Loucy (cell line): ENCODE measurements at regions not wholly inside any gene's neighbourhood (a gene's known extent, or its start where the extent isn't known, plus 50 kb on each side); places are given as distances from the start of the nearest gene placed in this dataset.

Experiments
- H2AFZ ChIP-seq: fragments of 200-600 bp; sonication (generic); 2 replicates; pipeline ENCODE4 v1.6.0; 2016; ENCODE audit warnings: antibody characterized with exemption, mild to moderate bottlenecking, low read length, moderate library complexity
- H3F3A ChIP-seq: fragments of 200-600 bp; 2 replicates; pipeline ENCODE4 v1.6.0; 2016; ENCODE audit warnings: antibody characterized with exemption, low read depth, mild to moderate bottlenecking
- H3K27me3 ChIP-seq: fragments of 200-600 bp; sonication (generic); 2 replicates; pipeline ENCODE4 v1.6.1; 2014; ENCODE audit warnings: low read length, mild to moderate bottlenecking; ENCODE audit not compliant: insufficient read depth, poor library complexity, severe bottlenecking
- H3K36me3 ChIP-seq: fragments of 200-600 bp; sonication (generic); 2 replicates; pipeline ENCODE4 v1.6.1; 2016; ENCODE audit warnings: low read length; ENCODE audit not compliant: insufficient read depth
- H3K4me1 ChIP-seq: fragments of 200-600 bp; sonication (generic); 2 replicates; pipeline ENCODE4 v1.5.1; 2014; ENCODE audit warnings: low read length, mild to moderate bottlenecking; ENCODE audit not compliant: insufficient read depth, poor library complexity, severe bottlenecking
- H3K4me2 ChIP-seq: fragments of 200-600 bp; sonication (generic); 2 replicates; pipeline ENCODE4 v1.6.0; 2014; ENCODE audit warnings: antibody characterized with exemption, low read length, low read depth, mild to moderate bottlenecking; ENCODE audit not compliant: poor library complexity, severe bottlenecking
- H3K4me3 ChIP-seq: fragments of 200-600 bp; sonication (generic); 2 replicates; pipeline ENCODE4 v1.5.1; 2014; ENCODE audit warnings: low read length, mild to moderate bottlenecking, mixed read lengths; ENCODE audit not compliant: poor library complexity, severe bottlenecking
- H3K79me2 ChIP-seq: fragments of 200-600 bp; sonication (generic); 2 replicates; pipeline ENCODE4 v1.6.1; 2014; ENCODE audit warnings: low read length; ENCODE audit not compliant: insufficient read depth
- H3K9ac ChIP-seq: fragments of 200-600 bp; sonication (generic); 2 replicates; pipeline ENCODE4 v1.6.0; 2014; ENCODE audit warnings: mild to moderate bottlenecking, low read depth, low read length, moderate library complexity; ENCODE audit not compliant: poor library complexity, severe bottlenecking
- H3K9me2 ChIP-seq: fragments of 200-600 bp; sonication (generic); replicated peaks from 2 replicates; pipeline ENCODE4 v1.6.1; 2016; ENCODE audit warnings: low read depth, low read length, mixed read lengths
- H3K9me3 ChIP-seq: fragments of 200-600 bp; sonication (generic); 2 replicates; pipeline ENCODE4 v1.6.1; 2014; ENCODE audit warnings: mild to moderate bottlenecking, antibody characterized with exemption, low read length, low read depth; ENCODE audit not compliant: insufficient read depth
- H4K20me1 ChIP-seq: fragments of 200-600 bp; sonication (generic); 2 replicates; pipeline ENCODE4 v1.6.0; 2014; ENCODE audit warnings: antibody characterized with exemption, low read length, mild to moderate bottlenecking; ENCODE audit not compliant: insufficient read depth, poor library complexity, severe bottlenecking
- EZH2phosphoT487 ChIP-seq: fragments of 200-600 bp; IDR thresholded peaks from 2 replicates; pipeline ENCODE4 v1.6.1; 2018; ENCODE audit warnings: antibody characterized with exemption, mild to moderate bottlenecking, moderate library complexity, borderline replicate concordance
- TF ChIP-seq, protein P1 (sequence below): fragments of 200-600 bp; sonication (generic); conservative IDR thresholded peaks from 2 replicates; pipeline ENCODE4 v1.5.1; 2014; ENCODE audit warnings: mild to moderate bottlenecking, antibody characterized with exemption, low read length

DNA sequence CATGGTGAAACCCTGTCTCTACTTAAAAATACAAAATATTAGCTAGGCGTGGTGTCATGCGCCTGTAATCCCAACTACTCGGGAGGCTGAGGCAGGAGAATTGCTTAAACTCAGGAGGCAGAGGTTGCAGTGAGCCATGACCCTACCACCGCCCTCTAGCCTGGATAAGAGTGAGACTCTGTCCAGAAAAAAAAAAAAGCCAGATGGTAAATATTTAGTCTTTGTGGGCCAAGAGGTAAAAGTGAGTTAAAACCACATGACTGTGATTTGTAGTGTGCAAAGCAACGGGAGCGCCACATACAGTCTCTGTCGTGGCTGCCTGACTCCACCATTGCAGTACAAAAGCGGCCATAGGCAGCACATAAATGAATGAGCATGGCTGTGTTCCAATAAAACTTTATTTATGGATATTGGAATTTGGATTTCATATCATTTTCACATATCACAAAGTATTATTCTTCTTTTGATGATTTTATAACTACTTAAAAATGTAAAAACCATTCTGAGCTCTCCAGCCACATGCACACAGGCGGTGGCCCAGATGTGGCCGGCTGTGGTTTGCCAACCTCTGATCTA, 51.8 kb upstream of the CASZ1 start:
- Histone ChIP-seq H3F3A (no peaks in the 10 kb centered on the region), H3K36me3 (no peaks in the 10 kb centered on the region), H3K4me2 (no peak overlapping the region), H3K9me2 (no peaks in the 10 kb centered on the region), H3K27me3 (no peaks in the 10 kb centered on the region), H3K4me1 (no peaks in the 10 kb centered on the region), H3K9ac (no peak overlapping the region), H4K20me1 (no peaks in the 10 kb centered on the region), H3K79me2 (no peaks in the 10 kb centered on the region), H3K9me3 (0 out of 2 replicates have a peak, but pooled peaks cover 3% of the 10 kb centered on the region), H3K4me3 (no peak overlapping the region), H2AFZ (no peak overlapping the region)
- TF ChIP-seq, protein P1, sequence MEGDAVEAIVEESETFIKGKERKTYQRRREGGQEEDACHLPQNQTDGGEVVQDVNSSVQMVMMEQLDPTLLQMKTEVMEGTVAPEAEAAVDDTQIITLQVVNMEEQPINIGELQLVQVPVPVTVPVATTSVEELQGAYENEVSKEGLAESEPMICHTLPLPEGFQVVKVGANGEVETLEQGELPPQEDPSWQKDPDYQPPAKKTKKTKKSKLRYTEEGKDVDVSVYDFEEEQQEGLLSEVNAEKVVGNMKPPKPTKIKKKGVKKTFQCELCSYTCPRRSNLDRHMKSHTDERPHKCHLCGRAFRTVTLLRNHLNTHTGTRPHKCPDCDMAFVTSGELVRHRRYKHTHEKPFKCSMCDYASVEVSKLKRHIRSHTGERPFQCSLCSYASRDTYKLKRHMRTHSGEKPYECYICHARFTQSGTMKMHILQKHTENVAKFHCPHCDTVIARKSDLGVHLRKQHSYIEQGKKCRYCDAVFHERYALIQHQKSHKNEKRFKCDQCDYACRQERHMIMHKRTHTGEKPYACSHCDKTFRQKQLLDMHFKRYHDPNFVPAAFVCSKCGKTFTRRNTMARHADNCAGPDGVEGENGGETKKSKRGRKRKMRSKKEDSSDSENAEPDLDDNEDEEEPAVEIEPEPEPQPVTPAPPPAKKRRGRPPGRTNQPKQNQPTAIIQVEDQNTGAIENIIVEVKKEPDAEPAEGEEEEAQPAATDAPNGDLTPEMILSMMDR, result no peak
- TF ChIP-seq EZH2phosphoT487, result no peak

DNA sequence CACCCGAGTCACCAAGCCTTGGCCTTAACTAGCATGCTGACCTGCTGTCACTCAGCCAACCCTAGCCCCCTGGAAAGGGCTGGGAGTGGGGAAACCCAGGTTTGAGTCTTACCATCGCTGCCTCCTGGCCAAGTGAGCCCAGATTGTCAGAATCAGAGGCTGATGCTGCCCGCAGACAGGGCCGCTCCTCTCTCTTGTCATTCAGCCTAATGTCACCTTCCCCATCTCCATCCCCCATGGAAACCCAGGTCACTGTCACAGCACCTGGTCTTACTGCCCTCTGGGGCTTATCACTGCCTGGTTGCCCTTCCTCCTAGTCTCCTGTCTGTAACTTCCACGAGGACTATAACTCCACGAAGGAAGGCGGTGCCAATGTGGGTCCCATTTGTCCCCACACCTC, 53.6 kb upstream of the CASZ1 start:
- H3K9me3 ChIP-seq, result no peaks in the 10 kb centered on the region
- no peaks in the 10 kb centered on the region for H4K20me1 ChIP-seq
- H3K9ac ChIP-seq, result no peak overlapping the region
- no peak overlapping the region for H3K4me2 ChIP-seq
- no peak overlapping the region for H3K4me3 ChIP-seq
- H3F3A ChIP-seq, result no peaks in the 10 kb centered on the region
- H3K27me3 ChIP-seq, result no peaks in the 10 kb centered on the region
- H2AFZ ChIP-seq, result no peak overlapping the region
- H3K79me2 ChIP-seq, result no peaks in the 10 kb centered on the region
- no peaks in the 10 kb centered on the region for H3K9me2 ChIP-seq
- no peaks in the 10 kb centered on the region for H3K4me1 ChIP-seq
- TF ChIP-seq EZH2phosphoT487, result no peak
- TF ChIP-seq, protein P1, result no peak
- H3K36me3 ChIP-seq, result no peaks in the 10 kb centered on the region

DNA sequence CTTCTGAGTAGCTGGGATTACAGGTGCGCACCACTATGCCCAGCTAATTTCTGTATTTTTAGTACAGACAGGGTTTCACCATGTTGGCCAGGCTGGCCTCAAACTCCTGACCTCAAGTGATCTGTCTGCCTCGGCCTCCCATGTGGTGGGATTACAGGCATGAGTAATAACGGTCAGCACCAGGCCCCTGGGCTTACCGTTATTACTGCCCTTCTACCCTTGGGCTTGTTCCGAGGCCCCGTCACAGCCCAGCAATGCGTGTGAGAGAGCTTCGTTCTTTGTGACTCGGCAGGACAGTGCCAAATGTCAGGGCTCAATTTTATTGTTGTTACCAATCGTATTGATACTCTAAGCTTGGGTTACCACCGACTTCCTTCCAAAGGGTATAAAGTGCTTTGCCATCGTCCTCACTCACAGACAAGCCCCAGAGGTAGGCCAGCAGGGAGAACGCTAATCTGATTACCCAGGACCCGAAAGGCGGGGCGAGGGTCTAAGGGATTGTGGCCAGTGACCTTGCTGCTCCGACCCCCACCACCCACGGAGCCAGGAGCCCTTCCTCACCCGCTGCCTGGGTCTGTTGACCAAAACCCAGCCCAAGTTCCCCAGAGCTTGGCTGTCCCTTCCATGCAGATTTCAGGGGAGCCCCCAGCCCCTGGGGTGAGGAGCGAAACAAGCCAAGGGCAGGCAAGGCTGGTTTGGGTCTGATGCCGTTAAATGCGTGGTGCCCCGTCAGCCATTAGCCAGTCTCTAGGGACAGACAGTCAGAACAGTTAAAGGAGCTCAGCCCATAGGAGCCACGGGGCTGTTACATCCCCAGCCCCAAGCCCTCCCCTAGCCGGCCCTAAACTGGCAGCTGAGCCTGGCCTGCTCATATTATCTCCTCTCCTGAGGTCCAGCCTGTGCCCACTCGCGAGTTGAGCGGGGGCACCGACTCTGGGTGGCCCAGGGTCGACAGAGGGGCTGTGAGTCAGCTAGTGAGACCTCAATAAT, 54.9 kb upstream of the CASZ1 start:
- Histone ChIP-seq H3K27me3 (no peaks in the 10 kb centered on the region), H3F3A (no peaks in the 10 kb centered on the region), H3K79me2 (no peaks in the 10 kb centered on the region), H3K9me3 (no peaks in the 10 kb centered on the region), H3K4me1 (no peaks in the 10 kb centered on the region), H3K36me3 (no peaks in the 10 kb centered on the region), H3K4me2 (no peak overlapping the region), H2AFZ (no peak overlapping the region), H3K9me2 (no peaks in the 10 kb centered on the region), H4K20me1 (no peaks in the 10 kb centered on the region), H3K4me3 (no peak overlapping the region), H3K9ac (no peak overlapping the region)
- TF ChIP-seq EZH2phosphoT487, result no peak
